Suprapubic skin (tissue), 4 donors: ENCODE measurements at regions not wholly inside any gene's neighbourhood (a gene's known extent, or its start where the extent isn't known, plus 50 kb on each side); places are given as distances from the start of the nearest gene placed in this dataset.

Experiments
- POLR2A ChIP-seq, 2 donors: fragments of 450-650 bp; IDR thresholded peaks; one replicate each; pipeline ENCODE4 v1.6.1; 2017; ENCODE audit warnings: antibody characterized with exemption in 2 of 2, mild to moderate bottlenecking in 2 of 2, moderate library complexity in 2 of 2
- POLR2AphosphoS5 ChIP-seq, 3 donors: sonication (generic); formaldehyde crosslinking; IDR thresholded peaks; one replicate each; pipeline ENCODE4 v1.6.1; 2017; ENCODE audit warnings: antibody characterized with exemption in 3 of 3
- TF ChIP-seq, protein P1 (sequence below), 2 donors: fragments of 200-600 bp in 1 of 2; fragments of 450-650 bp in 1 of 2; sonication (generic) in 1 of 2; IDR thresholded peaks; one replicate each; pipeline ENCODE4 v1.5.1; 2016 to 2019; ENCODE audit warnings: antibody characterized with exemption in 2 of 2, mild to moderate bottlenecking in 1 of 2, moderate library complexity in 1 of 2

DNA sequence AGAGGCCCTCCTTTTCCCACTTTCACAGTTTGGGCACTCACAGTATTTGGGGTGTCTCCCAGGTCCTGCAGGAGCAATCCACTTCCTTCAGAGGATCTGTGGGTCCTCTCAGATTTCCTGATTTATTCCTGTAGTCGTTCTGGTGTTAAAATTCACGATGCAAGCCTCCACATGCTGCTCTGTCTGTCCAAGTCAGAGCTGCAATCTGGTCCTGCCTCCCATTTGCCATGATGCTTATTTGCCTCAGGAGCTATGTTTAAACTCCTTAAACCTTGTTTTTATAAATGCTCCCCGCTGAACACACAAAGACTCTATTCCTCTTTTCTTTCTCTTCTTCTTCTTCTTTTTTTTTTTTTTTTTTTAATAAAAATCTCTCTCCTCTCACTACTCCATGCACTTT lies 558.7 kb upstream of the NECTIN3 start:
- TF ChIP-seq POLR2AphosphoS5 (IDR thresholded peaks at IDR 0.05) (no peak), POLR2A (IDR thresholded peaks at IDR 0.05) (no peak)
- TF ChIP-seq, protein P1, sequence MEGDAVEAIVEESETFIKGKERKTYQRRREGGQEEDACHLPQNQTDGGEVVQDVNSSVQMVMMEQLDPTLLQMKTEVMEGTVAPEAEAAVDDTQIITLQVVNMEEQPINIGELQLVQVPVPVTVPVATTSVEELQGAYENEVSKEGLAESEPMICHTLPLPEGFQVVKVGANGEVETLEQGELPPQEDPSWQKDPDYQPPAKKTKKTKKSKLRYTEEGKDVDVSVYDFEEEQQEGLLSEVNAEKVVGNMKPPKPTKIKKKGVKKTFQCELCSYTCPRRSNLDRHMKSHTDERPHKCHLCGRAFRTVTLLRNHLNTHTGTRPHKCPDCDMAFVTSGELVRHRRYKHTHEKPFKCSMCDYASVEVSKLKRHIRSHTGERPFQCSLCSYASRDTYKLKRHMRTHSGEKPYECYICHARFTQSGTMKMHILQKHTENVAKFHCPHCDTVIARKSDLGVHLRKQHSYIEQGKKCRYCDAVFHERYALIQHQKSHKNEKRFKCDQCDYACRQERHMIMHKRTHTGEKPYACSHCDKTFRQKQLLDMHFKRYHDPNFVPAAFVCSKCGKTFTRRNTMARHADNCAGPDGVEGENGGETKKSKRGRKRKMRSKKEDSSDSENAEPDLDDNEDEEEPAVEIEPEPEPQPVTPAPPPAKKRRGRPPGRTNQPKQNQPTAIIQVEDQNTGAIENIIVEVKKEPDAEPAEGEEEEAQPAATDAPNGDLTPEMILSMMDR (IDR thresholded peaks at IDR 0.05), result no peak
